Bronchial epithelial cell (primary cell): ENCODE measurements at regions not wholly inside any gene's neighbourhood (a gene's known extent, or its start where the extent isn't known, plus 50 kb on each side); places are given as distances from the start of the nearest gene placed in this dataset.
A peak's percentile ranks its signal among the peaks of the same experiment; 100 is the strongest.

Experiments
- DNase-seq: peaks from one replicate; pipeline ENCODE4 v3.0.0-alpha.2; 2010; ENCODE audit warnings: low read depth
- FAIRE-seq: peaks from 2 replicates; lab custom pipeline; 2011; peaks lifted over from hg19 to GRCh38; lab: Jason Lieb, UNC
- H3K27me3 ChIP-seq: 2 replicates; pipeline ENCODE4 v1.5.1; 2011; ENCODE audit warnings: low read length; ENCODE audit not compliant: control insufficient read depth, insufficient read depth
- H3K36me3 ChIP-seq: 2 replicates; pipeline ENCODE4 v1.5.1; 2011; ENCODE audit warnings: low read length; ENCODE audit not compliant: control insufficient read depth, insufficient read depth
- H3K4me3 ChIP-seq: 2 replicates; pipeline ENCODE4 v1.5.1; 2011; ENCODE audit warnings: mild to moderate bottlenecking, low read depth, low read length, control low read depth
- TF ChIP-seq, protein P1 (sequence below): IDR thresholded peaks from 2 replicates; pipeline ENCODE4 v1.5.1; 2011; ENCODE audit warnings: mild to moderate bottlenecking, moderate library complexity, low read length, control low read depth, inconsistent platforms; ENCODE audit not compliant: insufficient read depth, severe bottlenecking

DNA sequence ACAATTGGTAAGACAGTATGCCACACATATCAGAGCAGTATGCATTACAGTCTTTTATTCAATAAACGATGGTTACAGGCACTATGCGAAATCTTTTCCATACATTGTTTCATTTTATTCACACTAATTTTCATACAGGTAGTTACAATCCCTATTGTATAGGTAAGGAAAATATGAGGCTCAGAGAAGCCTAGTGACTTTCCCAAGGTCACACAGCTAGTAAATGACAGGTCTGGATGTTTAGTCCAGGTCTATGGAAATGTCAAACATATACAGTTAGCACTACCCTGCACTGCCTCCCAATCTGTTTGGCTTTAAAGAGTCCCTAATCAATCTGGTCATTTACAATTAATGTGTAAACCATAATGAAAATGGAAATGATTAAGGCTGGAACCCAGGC, 372.2 kb downstream of the MTX2 start:
- TF ChIP-seq, protein P1, sequence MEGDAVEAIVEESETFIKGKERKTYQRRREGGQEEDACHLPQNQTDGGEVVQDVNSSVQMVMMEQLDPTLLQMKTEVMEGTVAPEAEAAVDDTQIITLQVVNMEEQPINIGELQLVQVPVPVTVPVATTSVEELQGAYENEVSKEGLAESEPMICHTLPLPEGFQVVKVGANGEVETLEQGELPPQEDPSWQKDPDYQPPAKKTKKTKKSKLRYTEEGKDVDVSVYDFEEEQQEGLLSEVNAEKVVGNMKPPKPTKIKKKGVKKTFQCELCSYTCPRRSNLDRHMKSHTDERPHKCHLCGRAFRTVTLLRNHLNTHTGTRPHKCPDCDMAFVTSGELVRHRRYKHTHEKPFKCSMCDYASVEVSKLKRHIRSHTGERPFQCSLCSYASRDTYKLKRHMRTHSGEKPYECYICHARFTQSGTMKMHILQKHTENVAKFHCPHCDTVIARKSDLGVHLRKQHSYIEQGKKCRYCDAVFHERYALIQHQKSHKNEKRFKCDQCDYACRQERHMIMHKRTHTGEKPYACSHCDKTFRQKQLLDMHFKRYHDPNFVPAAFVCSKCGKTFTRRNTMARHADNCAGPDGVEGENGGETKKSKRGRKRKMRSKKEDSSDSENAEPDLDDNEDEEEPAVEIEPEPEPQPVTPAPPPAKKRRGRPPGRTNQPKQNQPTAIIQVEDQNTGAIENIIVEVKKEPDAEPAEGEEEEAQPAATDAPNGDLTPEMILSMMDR: no peak
- no peaks in the 10 kb centered on the region for H3K27me3 ChIP-seq
- H3K4me3 ChIP-seq: no peak overlapping the region
- no peaks in the 10 kb centered on the region for H3K36me3 ChIP-seq
- FAIRE-seq (no peak), DNase-seq (no peak)

DNA sequence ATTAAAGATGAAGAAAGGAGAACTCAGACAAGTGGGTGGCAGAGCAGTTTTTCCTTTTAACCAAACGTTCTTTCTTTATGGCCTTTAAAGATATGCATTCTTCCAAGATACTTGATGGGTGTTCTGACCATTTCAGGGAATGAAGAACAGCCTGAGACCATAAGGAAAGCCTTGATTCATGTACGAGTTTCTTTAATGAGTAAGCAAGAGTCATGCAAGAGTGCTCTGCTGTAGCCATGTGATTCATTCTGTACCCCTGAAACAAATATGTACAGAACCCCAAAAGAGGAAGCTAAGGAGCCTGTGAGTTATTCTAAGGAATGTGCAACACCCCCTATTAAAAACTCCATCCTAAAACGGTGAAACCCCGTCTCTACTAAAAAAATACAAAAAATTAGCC, 372.8 kb downstream of the MTX2 start:
- Histone ChIP-seq H3K36me3 (no peaks in the 10 kb centered on the region), H3K27me3 (no peaks in the 10 kb centered on the region), H3K4me3 (no peak overlapping the region)
- FAIRE-seq (no peak), DNase-seq (peak; percentile 78)
- TF ChIP-seq, protein P1: no peak

DNA sequence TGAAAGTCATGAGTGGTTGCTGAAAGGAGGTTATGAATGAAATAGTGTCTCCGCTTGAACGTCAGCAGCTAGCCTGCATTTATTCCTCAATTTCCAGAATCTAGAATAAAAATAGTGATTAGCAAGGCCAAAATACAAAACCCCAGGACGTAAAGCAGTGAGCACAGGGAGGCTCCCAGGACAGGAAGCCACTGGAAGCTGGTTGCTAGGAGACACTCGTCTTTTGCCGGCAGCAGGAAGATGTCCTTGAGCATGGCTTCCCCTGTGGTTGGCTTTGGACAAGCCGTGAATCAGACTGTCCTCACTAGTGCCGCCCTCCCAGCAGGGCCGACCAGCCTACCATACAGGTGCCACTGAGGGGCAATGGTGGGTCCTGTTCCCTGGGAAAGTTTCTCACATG, 374.4 kb downstream of the MTX2 start:
- Histone ChIP-seq H3K36me3 (no peaks in the 10 kb centered on the region), H3K4me3 (no peak overlapping the region), H3K27me3 (no peaks in the 10 kb centered on the region)
- FAIRE-seq (no peak), DNase-seq (no peak)
- TF ChIP-seq, protein P1: no peak

DNA sequence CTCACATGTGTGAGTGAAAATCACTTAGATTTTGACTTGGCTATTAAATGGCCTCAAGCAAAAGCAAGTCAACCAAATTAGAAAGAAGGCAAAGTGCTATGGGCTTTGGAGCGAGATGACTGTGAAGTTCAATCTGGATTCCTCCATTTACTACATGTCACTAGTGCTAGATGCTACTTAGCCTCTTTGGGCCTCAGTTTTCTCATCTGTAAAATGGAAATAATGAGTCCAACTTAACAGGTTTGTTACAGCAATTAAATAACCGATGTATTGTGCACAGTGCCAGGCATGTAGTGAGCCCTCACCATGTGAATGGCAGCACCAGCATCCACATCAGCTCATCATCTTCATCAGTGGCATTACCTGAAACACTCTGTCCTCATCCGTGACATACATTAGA, 376.3 kb downstream of the MTX2 start:
- H3K27me3 ChIP-seq: no peaks in the 10 kb centered on the region
- FAIRE-seq (no peak), DNase-seq (no peak)
- H3K4me3 ChIP-seq: no peak overlapping the region
- H3K36me3 ChIP-seq: no peaks in the 10 kb centered on the region
- TF ChIP-seq, protein P1: no peak

DNA sequence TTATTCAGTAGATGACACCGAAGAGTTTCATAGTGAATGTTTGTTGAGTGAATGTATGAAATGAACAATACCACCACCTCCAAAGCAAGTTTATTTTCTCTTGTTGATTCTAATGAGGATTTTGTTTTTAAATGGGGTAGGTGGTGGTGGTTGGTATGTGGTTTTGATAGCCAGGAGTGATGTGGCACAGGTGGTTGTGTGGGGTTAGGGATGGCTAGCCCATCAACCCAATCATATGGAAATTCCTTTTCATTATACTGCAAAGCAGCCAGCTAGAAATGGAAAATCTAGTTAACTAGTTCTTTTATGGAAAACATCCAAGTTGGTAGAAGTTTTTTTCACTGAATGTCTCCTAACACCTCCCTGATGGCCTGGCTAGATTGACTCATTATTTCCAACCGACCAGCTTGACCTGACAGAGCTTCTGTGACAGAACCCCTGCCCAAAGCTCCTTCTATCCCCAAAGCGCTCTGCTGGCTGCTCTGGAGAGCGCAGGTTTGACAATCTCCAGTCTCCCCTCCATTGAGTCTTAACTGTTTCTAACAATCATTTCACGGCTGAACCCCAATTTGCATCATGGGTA, 376.9 kb downstream of the MTX2 start:
- TF ChIP-seq, protein P1: no peak
- Histone ChIP-seq H3K27me3 (no peaks in the 10 kb centered on the region), H3K36me3 (no peaks in the 10 kb centered on the region), H3K4me3 (no peak overlapping the region)
- DNase-seq (no peak), FAIRE-seq (no peak)
